HG03460 (cell line): ENCODE measurements at regions not wholly inside any gene's neighbourhood (a gene's known extent, or its start where the extent isn't known, plus 50 kb on each side); places are given as distances from the start of the nearest gene placed in this dataset.
"Not testable (repeated sequence)": the region's sequence is repeated elsewhere in the genome, so short reads cannot be mapped to it uniquely, and the experiment has no call there.

Experiments
- ATAC-seq: cut with Tn5 transposase; IDR thresholded peaks from one replicate; pipeline ENCODE4 v1.9.1; 2021; ENCODE audit not compliant: unreplicated experiment

DNA sequence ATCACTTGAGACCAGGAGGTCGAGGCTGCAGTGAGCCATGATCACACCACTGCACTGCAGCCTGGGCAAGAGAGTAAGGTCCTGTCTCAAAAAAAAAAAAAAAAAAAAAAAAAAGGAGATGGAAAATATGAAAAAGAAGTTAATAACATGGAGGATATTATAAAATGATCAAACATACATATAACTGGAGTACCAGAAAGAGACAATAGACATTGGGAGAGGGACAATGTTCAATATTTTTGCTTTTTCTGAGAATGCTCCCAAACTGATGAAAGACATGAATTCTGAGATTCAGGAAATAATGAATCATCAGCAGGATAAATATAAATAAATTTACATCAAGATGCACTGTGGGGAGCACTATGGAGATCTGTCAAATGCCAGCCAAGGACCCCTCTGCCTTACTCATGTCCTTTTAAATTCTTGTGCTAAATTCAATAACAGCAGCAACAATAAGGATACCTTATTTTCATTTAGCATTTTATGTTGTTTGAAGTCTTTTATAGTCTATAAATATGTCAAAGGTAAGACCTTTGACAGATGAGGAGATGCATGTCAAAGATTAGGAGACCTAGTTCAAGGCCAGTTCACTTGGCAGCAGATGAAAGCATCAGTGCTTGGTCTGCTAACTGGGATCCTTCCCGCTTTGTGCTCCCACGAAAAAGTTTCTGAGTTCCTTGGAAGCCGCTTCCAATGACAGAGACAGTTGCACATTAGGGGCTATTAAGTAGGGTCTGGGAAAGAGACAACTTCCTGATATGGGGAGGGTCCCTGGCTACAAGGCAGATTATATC lies 97.7 kb downstream of the TLR5 start:
- ATAC-seq = no peak

GRCh38 chr1:223046011-223046410 lies 97.0 kb downstream of the TLR5 start:
- ATAC-seq = no peak

DNA sequence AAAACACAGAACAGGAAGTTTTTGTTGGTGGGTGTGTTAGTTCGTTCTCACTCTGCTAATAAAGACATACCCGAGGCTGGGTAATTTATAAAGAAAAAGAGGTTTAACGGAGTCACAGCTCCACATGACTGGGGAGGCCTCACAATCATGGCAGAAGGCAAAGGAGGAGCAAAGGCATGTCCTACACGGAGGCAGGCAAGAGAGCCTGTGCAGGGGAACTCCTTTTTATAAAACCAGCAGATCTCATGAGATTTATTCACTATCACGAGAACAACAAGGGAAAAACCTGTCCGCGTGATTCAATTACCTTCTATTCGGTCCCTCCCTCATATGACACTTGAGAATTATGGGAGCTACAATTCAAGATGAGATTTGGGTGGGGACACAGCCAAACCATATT lies 96.6 kb downstream of the TLR5 start:
- not testable (repeated sequence) for ATAC-seq

GRCh38 chr1:223048026-223048425 lies 95.0 kb downstream of the TLR5 start:
- no peak for ATAC-seq

DNA sequence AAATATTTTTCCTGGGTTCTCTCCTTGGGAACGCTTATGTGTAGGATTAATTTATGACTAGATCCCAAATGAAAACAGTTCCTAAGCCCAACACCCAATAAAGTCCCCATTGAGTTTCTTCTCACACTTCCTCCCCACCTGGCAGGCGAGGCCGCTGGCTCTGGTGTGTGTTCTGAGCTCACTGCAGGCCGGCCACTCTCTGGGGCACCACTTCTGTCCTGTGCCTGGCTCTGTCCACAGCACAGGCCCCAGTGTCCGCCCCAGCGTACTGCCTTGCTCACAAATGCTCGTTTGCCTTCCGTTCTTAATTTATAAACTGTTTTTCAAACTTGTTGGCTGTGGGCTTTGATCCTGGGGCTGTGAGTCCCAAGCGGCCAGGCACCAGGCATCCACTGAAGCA lies 90.6 kb downstream of the TLR5 start:
- ATAC-seq = no peak

GRCh38 chr1:223052931-223053330 lies 90.1 kb downstream of the TLR5 start:
- ATAC-seq = no peak

DNA sequence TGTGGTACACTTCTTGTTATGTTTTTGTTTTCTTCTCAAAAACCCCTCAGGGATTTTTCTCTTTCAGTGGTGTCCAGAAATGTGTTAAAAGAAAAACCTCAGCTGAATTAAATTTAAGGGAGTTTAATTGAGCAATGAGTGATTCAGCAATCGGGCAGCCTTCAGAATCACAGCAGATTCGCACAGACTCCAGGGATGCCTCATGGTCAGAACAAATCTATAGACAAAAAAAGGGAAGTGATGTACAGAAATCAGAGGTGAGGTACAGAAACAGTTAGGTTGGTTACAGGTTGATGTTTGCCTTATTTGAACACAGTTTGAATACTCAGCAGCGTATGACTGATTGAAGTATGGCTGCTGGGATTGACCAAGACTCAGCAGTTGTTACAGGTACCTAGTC lies 86.2 kb downstream of the TLR5 start:
- ATAC-seq = no peak

- ATAC-seq = no peak
These were observed 85.4 kb downstream of the TLR5 start for GRCh38 chr1:223057569-223058093.
